Thoracic aorta (tissue), 2 donors: ENCODE measurements at regions not wholly inside any gene's neighbourhood (a gene's known extent, or its start where the extent isn't known, plus 50 kb on each side); places are given as distances from the start of the nearest gene placed in this dataset.
"Not testable (repeated sequence)": the region's sequence is repeated elsewhere in the genome, so short reads cannot be mapped to it uniquely, and the experiment has no call there.

Source experiments
- ATAC-seq: fragments of 150-250 bp; one replicate; pipeline ENCODE4 v1.8.0; 2017; ENCODE audit warnings: low read depth; ENCODE audit not compliant: insufficient number of reproducible peaks, low FRiP score
- DNase-seq: peaks from one replicate; pipeline ENCODE4 v3.0.0-alpha.2; 2020; ENCODE audit warnings: low spot score
- H3K27ac ChIP-seq, 2 donors: fragments of 200-600 bp; sonication (generic); 1 replicate in 1 of 2; 2 replicates in 1 of 2; pipeline ENCODE4 v1.5.1; 2016; ENCODE audit warnings: mild to moderate bottlenecking in 2 of 2, moderate library complexity in 2 of 2
- H3K27me3 ChIP-seq: fragments of 200-600 bp; sonication (generic); replicated peaks from 2 replicates; pipeline ENCODE4 v1.6.0; 2016; ENCODE audit warnings: mild to moderate bottlenecking; ENCODE audit not compliant: insufficient read depth
- H3K36me3 ChIP-seq: fragments of 200-600 bp; sonication (generic); one replicate; pipeline ENCODE4 v1.5.1; 2016
- H3K4me1 ChIP-seq, 2 donors: fragments of 200-600 bp; sonication (generic); 1 replicate in 1 of 2; 2 replicates in 1 of 2; pipeline versions ENCODE4 v1.5.1 to v1.6.0; 2016; ENCODE audit warnings: low read depth in 2 of 2, mild to moderate bottlenecking in 1 of 2; ENCODE audit not compliant: control insufficient read depth in 1 of 2
- H3K4me3 ChIP-seq: fragments of 200-600 bp; sonication (generic); 2 replicates; pipeline ENCODE4 v1.5.1; 2016; ENCODE audit warnings: mild to moderate bottlenecking
- H3K9me3 ChIP-seq: fragments of 200-600 bp; sonication (generic); 2 replicates; pipeline ENCODE4 v1.5.1; 2016
- CTCF ChIP-seq: fragments of 200-600 bp; sonication (generic); IDR thresholded peaks from one replicate; pipeline ENCODE4 v1.5.1; 2019; ENCODE audit warnings: antibody characterized with exemption

GRCh38 chr2:128595763-128596395 lies 277.2 kb upstream of the HS6ST1 start:
- no peak for TF ChIP-seq CTCF
- Histone ChIP-seq H3K9me3 (no peaks in the 10 kb centered on the region), H3K27ac (no peak overlapping the region), H3K36me3 (no peaks in the 10 kb centered on the region), H3K4me3 (no peak overlapping the region), H3K4me1 (peaks cover 0 to 12% of the 10 kb centered on the region in 2 donors), H3K27me3 (no peaks in the 10 kb centered on the region)
- ATAC-seq = no peak
- DNase-seq = no peak

- no peak for DNase-seq
- Histone ChIP-seq H3K9me3 (no peaks in the 10 kb centered on the region), H3K4me1 (peaks cover 0 to 12% of the 10 kb centered on the region in 2 donors), H3K27me3 (no peaks in the 10 kb centered on the region), H3K27ac (no peak overlapping the region), H3K36me3 (no peaks in the 10 kb centered on the region), H3K4me3 (no peak overlapping the region)
- TF ChIP-seq CTCF = no peak
- ATAC-seq = no peak
Observed at GRCh38 chr2:128596396-128597120, 277.9 kb upstream of the HS6ST1 start.

- DNase-seq = no peak
- ATAC-seq = no peak
- Histone ChIP-seq H3K36me3 (no peaks in the 10 kb centered on the region), H3K4me1 (peaks cover 0 to 12% of the 10 kb centered on the region in 2 donors), H3K4me3 (no peak overlapping the region), H3K9me3 (no peaks in the 10 kb centered on the region), H3K27ac (no peak overlapping the region), H3K27me3 (no peaks in the 10 kb centered on the region)
- TF ChIP-seq CTCF = no peak
Observed at GRCh38 chr2:128597121-128597762, 278.6 kb upstream of the HS6ST1 start.

- not testable (repeated sequence) for DNase-seq, H3K36me3 ChIP-seq, H3K27ac ChIP-seq, H3K9me3 ChIP-seq, H3K4me3 ChIP-seq, H3K27me3 ChIP-seq, ATAC-seq
- peaks cover 0 to 12% of the 10 kb centered on the region in 2 donors for H3K4me1 ChIP-seq
Observed at GRCh38 chr2:128598260-128598659, 279.6 kb upstream of the HS6ST1 start.

GRCh38 chr2:128598862-128599441 lies 280.3 kb upstream of the HS6ST1 start:
- DNase-seq = no peak
- Histone ChIP-seq H3K27ac (no peak overlapping the region), H3K4me1 (peaks cover 0 to 5% of the 10 kb centered on the region in 2 donors), H3K36me3 (no peaks in the 10 kb centered on the region), H3K4me3 (no peak overlapping the region), H3K27me3 (no peaks in the 10 kb centered on the region), H3K9me3 (no peaks in the 10 kb centered on the region)
- no peak for ATAC-seq
- TF ChIP-seq CTCF = no peak
